HG03064 (cell line): ENCODE measurements at regions not wholly inside any gene's neighbourhood (a gene's known extent, or its start where the extent isn't known, plus 50 kb on each side); places are given as distances from the start of the nearest gene placed in this dataset.
"Not testable (repeated sequence)": the region's sequence is repeated elsewhere in the genome, so short reads cannot be mapped to it uniquely, and the experiment has no call there.

Source experiments
- ATAC-seq: cut with Tn5 transposase; IDR thresholded peaks from one replicate; pipeline ENCODE4 v1.9.1; 2021; ENCODE audit warnings: low read depth; ENCODE audit not compliant: unreplicated experiment

- ATAC-seq: no peak
Observed at GRCh38 chr16:13684819-13685563, 235.0 kb upstream of the ERCC4 start.

DNA sequence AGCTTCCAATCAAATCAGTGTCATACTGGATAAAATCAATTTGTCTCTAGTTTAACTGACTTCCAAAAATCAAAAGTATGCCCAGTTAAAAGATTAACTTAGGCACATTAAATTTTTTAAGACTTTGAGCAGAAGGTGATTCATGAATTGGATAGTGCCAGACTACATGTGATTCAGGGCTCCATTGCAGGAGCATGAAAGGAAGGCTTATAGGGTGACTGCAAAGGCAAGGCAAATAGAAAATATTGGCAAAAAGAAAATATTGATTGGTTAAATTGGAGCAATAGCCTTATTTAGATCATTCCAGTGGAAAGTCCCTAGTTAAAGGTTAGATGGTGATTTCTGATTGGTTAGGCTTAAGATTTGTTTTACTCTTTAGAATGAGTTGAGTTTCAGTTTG lies 223.9 kb upstream of the ERCC4 start:
- no peak for ATAC-seq

GRCh38 chr16:13697013-13697412 lies 222.9 kb upstream of the ERCC4 start:
- no peak for ATAC-seq

GRCh38 chr16:13697568-13697967 lies 222.4 kb upstream of the ERCC4 start:
- ATAC-seq: no peak

- no peak for ATAC-seq
Observed at GRCh38 chr16:13702614-13703013, 217.3 kb upstream of the ERCC4 start.

DNA sequence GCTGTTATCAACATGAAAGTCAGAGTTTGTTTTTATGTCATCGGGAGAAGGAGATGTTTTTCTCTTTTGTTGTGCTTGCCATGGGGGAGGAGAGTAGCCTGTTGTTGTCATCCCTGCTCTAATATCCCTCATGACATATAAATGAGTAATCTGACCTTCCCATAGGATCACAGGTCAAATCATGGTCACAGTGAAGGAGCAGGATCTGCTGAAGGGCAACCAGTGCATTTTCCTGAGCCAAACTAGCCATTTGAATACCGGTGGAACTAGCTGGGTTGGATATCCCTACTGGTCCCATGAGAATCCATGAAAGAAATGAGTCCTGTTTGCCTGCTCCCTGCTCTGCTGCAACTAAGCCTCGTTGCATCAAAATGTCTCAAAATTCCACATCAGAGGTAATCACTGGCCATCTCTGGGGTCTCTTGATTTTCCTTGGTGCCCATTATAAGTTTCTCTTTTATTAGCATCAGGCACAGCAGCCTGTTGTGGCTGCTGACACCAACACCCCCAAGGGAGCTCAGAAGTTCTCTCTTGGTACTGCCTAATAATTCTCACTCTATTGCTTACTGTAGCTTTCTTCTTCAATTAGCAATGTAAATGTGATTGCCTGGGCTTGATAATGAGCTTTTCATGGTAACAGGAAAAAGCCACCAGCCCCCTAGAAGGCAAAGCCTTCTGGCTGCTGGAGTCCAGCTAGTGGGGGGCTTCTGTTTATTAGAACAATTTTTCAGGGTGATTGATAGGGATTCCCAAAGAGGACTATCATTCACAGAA lies 211.4 kb upstream of the ERCC4 start:
- no peak for ATAC-seq

- ATAC-seq: no peak
Observed at GRCh38 chr16:13718748-13719147, 201.2 kb upstream of the ERCC4 start.

GRCh38 chr16:13727943-13728342 lies 192.0 kb upstream of the ERCC4 start:
- no peak for ATAC-seq

- no peak for ATAC-seq
Observed at GRCh38 chr16:13733561-13733960, 186.4 kb upstream of the ERCC4 start.

GRCh38 chr16:13739621-13740373 lies 180.2 kb upstream of the ERCC4 start:
- ATAC-seq: not testable (repeated sequence)

DNA sequence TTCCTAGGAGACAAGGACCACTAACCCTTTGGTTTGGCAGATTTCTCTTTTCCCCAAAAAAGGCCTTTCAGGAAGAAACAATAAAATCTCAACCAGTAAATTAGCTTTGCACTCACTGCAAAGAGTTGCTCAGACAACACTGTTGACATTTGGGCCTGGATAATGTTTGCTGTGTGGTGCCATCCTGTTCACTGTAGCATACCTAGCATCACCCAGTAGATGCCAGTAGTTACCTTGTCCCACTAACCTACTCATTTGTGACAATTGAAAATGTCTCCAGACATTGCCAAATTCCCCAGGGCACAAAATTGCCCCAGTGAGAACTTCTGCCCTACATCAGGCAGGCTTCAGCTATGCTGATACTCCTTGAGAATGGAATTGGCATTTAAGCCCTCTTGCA lies 177.0 kb upstream of the ERCC4 start:
- ATAC-seq: no peak

GRCh38 chr16:13743571-13743970 lies 176.4 kb upstream of the ERCC4 start:
- ATAC-seq: no peak

- ATAC-seq: no peak
Observed at GRCh38 chr16:13756411-13757140, 163.4 kb upstream of the ERCC4 start.

- no peak for ATAC-seq
Observed at GRCh38 chr16:13766334-13766733, 153.6 kb upstream of the ERCC4 start.

DNA sequence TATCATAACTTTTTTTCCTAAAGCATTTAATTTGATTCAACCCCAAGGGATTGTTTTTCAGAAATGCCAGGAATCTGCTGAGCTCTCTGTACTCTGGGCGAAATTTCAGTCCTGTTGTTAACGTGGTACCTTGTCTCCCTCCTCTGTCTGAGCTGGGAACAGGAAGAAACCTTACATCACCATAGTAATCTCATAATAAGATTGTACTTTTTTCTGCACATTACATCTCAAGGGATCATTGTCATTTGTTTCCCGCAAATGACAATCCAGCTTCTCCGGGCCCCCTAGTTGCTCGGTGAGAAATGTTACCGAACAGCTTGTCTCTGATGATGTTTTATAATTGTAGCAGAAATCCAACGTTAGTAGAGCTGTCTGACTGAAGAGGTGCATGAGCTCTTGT lies 152.7 kb upstream of the ERCC4 start:
- no peak for ATAC-seq

DNA sequence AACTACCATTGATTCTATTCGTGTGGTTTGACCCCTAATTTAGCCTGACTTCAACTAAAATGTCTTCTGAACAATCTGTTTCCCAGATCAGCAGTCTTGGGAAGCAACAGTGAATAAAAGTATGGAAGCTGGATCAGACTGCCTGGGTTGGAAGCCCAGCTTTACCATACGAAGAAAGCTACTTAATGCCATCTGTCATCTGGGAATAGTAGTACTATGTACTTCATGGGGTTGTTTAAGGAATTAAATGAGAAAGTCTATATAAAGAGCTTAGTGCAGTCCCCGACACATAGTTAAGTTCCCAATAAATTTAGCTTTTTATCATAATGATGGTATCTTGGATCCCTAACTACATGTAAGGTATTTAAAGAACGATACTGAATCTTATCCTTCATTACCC lies 151.5 kb upstream of the ERCC4 start:
- ATAC-seq: no peak

GRCh38 chr16:13770436-13770835 lies 149.5 kb upstream of the ERCC4 start:
- no peak for ATAC-seq

DNA sequence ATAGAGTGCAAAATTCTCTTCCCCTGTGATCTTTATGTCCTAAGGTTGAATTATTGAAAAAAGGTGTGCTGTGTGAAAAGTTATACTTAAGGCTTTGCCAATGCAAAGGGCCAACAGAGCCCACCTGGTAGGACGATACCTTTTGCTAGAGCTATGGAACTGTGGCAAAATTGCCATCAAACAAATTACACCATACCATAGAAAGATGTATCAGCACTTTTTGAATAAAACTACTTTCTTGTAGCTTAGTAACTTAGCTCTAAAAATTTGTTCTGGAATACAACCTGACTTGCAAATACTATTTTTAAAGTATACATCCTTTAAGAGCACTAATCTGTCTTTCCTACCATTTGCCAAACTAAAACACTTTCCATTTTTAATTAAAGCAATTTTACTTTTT lies 147.2 kb upstream of the ERCC4 start:
- no peak for ATAC-seq

DNA sequence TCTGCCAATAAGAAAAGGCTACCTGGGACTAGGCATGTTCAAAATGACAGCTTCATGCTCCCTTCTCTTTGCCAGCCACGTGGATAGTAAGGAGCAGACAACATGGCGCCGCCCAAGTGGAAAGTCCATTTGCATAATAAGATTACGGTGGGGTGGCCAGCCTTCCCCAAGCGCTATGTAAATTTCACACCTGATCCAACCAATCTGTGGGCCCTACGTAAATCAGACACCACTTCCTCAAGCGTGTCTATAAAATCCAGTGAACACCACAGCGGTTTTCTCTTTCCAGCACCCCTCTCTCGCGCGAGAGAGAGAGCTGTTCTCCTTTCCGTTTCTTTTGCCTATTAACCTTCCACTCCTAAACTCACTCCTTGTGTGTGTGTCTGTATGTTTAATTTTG lies 140.3 kb upstream of the ERCC4 start:
- no peak for ATAC-seq

DNA sequence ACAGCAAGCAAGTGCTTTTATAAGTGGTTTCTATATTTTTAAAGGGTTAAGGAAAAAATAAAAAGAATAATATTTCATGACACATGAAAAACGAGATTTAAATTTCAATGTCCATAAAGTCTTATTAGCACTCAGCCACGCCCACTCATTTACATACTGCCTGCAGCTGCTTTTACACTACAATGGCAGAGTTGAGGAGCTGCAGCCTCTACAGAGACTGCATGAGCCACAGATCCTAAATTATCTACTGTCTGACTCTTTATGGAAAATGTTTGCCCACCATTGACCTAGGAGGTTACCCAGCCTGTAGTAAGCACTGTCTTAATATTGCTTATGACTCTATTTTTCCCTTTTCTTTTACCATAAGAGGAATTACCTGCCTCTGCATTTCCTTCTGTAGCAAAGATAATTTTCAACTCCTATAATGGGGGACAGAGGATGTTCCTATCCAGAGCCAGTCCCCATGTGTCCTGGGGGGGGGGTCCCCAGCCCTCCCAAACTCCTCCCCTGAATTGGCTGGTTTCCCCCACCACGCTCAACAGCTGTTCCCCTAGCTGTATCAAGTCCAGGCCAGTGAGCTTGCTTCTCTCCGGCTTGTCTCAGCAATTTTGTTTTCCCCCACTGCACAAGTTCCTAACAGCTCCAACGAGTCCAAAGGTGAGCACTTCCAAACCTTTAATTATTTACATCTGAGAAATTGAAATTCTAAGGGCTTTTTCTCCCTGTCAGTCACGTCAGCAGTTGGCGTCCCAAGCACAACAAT lies 139.4 kb upstream of the ERCC4 start:
- no peak for ATAC-seq
